Mesendoderm (in vitro differentiated cells): ENCODE measurements at regions not wholly inside any gene's neighbourhood (a gene's known extent, or its start where the extent isn't known, plus 50 kb on each side); places are given as distances from the start of the nearest gene placed in this dataset.

Experiments
- DNase-seq: peaks from one replicate; pipeline ENCODE4 v3.0.0; 2013
- H2AK5ac ChIP-seq: 2 replicates; pipeline ENCODE4 v1.6.1; 2013; ENCODE audit warnings: low read length, inconsistent platforms
- H2BK120ac ChIP-seq: 2 replicates; pipeline ENCODE4 v1.6.1; 2013; ENCODE audit warnings: low read depth, mild to moderate bottlenecking, low read length, moderate library complexity, mixed read lengths
- H2BK15ac ChIP-seq: replicated peaks from 2 replicates; pipeline ENCODE4 v1.6.1; 2013; ENCODE audit warnings: low read depth, mild to moderate bottlenecking, moderate library complexity
- H2BK5ac ChIP-seq: 2 replicates; pipeline ENCODE4 v1.6.1; 2013; ENCODE audit warnings: low read length, inconsistent platforms
- H3K18ac ChIP-seq: 2 replicates; pipeline ENCODE4 v1.6.1; 2013; ENCODE audit warnings: mild to moderate bottlenecking, low read length, mixed read lengths
- H3K23ac ChIP-seq: one replicate; pipeline ENCODE4 v1.6.1; 2013; ENCODE audit warnings: low read length
- H3K27ac ChIP-seq: 2 replicates; pipeline ENCODE4 v1.5.1; 2013; ENCODE audit warnings: low read depth, mild to moderate bottlenecking, inconsistent platforms, low read length, moderate library complexity
- H3K27me3 ChIP-seq: 2 replicates; pipeline ENCODE4 v1.6.1; 2013; ENCODE audit warnings: low read length, control low read depth, mild to moderate bottlenecking, inconsistent platforms; ENCODE audit not compliant: insufficient read depth, poor library complexity
- H3K36me3 ChIP-seq: 2 replicates; pipeline ENCODE4 v1.6.1; 2013; ENCODE audit warnings: low read length, inconsistent platforms; ENCODE audit not compliant: control insufficient read depth, insufficient read depth
- H3K4ac ChIP-seq: one replicate; pipeline ENCODE4 v1.6.1; 2013; ENCODE audit warnings: low read depth, mild to moderate bottlenecking, low read length, moderate library complexity
- H3K4me1 ChIP-seq: 2 replicates; pipeline ENCODE4 v1.6.1; 2013; ENCODE audit warnings: low read depth, low read length, inconsistent platforms; ENCODE audit not compliant: control insufficient read depth
- H3K4me2 ChIP-seq: 2 replicates; pipeline ENCODE4 v1.6.1; 2013; ENCODE audit warnings: low read length
- H3K4me3 ChIP-seq: 2 replicates; pipeline ENCODE4 v1.5.1; 2013; ENCODE audit warnings: mild to moderate bottlenecking, low read length
- H3K56ac ChIP-seq: one replicate; pipeline ENCODE4 v1.6.1; 2013; ENCODE audit warnings: low read length
- H3K79me1 ChIP-seq: 2 replicates; pipeline ENCODE4 v1.6.1; 2013; ENCODE audit warnings: low read length, inconsistent platforms
- H3K79me2 ChIP-seq: 2 replicates; pipeline ENCODE4 v1.6.1; 2013; ENCODE audit warnings: mild to moderate bottlenecking, low read length; ENCODE audit not compliant: control insufficient read depth, insufficient read depth
- H3K9ac ChIP-seq: 2 replicates; pipeline ENCODE4 v1.6.1; 2013; ENCODE audit warnings: low read length, inconsistent platforms
- H4K5ac ChIP-seq: one replicate; pipeline ENCODE4 v1.6.1; 2013; ENCODE audit warnings: low read length
- H4K8ac ChIP-seq: one replicate; pipeline ENCODE4 v1.6.1; 2013; ENCODE audit warnings: low read depth, mild to moderate bottlenecking, control low read depth, low read length, moderate library complexity
- WGBS: extraction: QIAGEN DNeasy Blood & Tissue Kit; methylation state at CpG from one replicate; pipeline ENCODE4 v1.1.7; 2013; ENCODE audit warnings: low lambda C conversion rate, missing lambda C conversion rate; ENCODE audit not compliant: insufficient coverage; ENCODE audit errors: extremely low coverage; 5-methylcytosine and 5-hydroxymethylcytosine counted together

DNA sequence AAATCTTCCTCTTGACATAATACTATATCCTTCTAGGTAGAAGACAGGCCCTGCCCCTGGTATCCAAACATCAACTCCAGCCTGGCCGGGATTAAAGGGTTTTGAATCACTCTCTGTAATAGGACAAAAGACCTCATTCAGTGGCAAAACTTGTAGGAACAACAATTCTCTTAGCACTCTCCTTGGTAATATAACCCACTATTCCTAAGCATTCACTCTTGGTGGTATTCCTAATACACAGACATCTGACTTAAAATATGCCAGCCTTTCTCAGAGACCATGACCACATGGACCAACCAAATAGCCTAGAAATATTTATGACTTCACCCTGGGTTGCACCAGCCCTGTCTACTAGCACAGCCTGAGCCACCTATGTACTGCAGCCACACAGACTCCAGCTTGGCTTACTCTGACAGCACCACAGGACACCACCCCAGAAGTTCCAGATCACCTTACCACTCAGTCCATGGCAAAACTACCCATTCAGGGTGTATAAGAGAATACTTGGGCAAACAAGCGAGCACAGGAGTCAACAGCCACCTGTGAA, 244.9 kb upstream of the NEBL start:
- H4K8ac ChIP-seq: no peak overlapping the region
- H3K4me1 ChIP-seq: no peaks in the 10 kb centered on the region
- H3K79me1 ChIP-seq: no peaks in the 10 kb centered on the region
- no peak overlapping the region for H3K4me2 ChIP-seq
- no peak overlapping the region for H2BK15ac ChIP-seq
- WGBS: no CpG with 5 or more reads among the region's 2 CpGs
- H4K5ac ChIP-seq: no peak overlapping the region
- no peak for DNase-seq
- H3K18ac ChIP-seq: no peak overlapping the region
- H2BK120ac ChIP-seq: no peak overlapping the region
- no peaks in the 10 kb centered on the region for H3K79me2 ChIP-seq
- no peaks in the 10 kb centered on the region for H3K36me3 ChIP-seq
- no peak overlapping the region for H3K27ac ChIP-seq
- no peak overlapping the region for H3K23ac ChIP-seq
- no peaks in the 10 kb centered on the region for H3K27me3 ChIP-seq
- H3K4me3 ChIP-seq: no peak overlapping the region
- H3K9ac ChIP-seq: no peak overlapping the region
- H3K56ac ChIP-seq: no peak overlapping the region
- no peak overlapping the region for H2BK5ac ChIP-seq
- no peak overlapping the region for H2AK5ac ChIP-seq
- no peak overlapping the region for H3K4ac ChIP-seq

DNA sequence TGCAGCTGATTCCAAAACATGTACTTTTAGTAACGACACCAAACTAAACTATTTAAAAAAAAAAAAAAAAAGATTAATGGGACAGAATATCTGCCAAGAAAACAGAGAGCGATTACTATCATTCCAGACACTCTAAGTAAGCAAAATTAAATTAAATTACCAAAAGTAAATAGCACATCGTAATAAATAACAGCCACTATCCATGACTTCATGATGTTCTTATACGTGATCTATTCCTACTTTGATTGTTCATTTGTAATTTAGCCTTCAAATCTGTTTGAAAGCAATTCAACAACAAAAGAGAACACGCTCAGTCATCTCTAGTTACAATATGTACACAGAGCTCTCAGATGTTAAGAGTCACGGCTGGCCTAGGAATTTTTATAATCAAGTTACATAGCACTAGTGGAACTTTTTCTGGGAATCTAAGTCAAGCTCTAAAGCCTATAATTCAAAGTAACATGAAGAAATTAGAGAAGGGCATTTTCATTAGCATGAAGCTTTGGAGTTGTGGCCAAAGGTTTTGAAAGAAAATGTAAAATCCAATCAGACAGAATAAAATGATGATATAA, 241.7 kb upstream of the NEBL start:
- Histone ChIP-seq H3K4ac (no peak overlapping the region), H3K79me1 (no peaks in the 10 kb centered on the region), H4K5ac (no peak overlapping the region), H3K27me3 (no peaks in the 10 kb centered on the region), H2AK5ac (no peak overlapping the region), H3K79me2 (no peaks in the 10 kb centered on the region), H3K36me3 (no peaks in the 10 kb centered on the region), H3K18ac (no peak overlapping the region), H3K4me1 (no peaks in the 10 kb centered on the region), H3K56ac (no peak overlapping the region), H3K4me3 (no peak overlapping the region), H2BK15ac (no peak overlapping the region), H4K8ac (no peak overlapping the region), H3K4me2 (no peak overlapping the region), H2BK5ac (no peak overlapping the region), H3K9ac (no peak overlapping the region), H2BK120ac (no peak overlapping the region), H3K27ac (no peak overlapping the region), H3K23ac (no peak overlapping the region)
- WGBS: no CpG with 5 or more reads among the region's 6 CpGs
- DNase-seq: no peak

DNA sequence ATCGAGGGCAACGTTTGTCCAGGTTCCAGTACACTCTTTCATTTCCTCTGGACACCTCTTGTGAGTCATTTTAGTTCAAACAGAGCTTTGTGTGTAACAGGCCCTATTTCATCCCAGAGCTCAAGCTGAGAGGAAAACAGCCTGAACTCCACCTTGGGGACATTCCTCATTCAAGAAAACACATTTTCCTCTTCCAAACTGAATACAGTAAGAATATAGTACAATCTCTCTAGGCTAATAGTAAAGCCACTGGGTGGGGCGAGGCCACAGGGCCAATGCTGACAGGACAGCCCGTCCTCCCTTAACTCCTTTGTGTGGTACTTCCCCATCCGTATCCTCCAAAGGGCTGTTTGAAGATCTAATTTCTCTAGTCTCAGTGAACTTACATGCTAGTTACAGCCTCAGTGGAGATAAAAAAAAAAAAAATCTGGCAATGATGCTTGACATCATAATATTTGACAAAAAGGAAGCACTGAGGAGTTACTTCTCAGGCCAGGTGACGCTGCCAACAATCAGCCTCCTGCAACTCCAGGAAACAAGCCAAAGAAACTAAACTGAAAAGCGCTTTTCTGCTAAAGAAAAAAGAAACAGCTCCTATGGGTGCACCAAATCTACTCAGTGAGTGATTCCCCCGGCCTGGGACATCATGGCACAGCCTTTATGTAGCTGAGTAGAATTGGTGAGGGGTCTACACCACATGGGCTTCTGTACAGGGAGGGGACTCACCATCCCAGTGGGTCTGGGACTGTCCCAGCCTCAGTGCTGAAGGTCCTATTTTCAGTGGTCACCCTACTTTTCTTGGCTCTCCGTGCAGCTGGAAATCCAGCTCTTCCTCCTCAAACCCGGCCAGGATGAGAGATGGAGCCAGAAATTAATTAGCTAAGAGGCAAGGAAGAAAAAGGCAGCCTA, 238.2 kb upstream of the NEBL start:
- Histone ChIP-seq H3K27ac (no peak overlapping the region), H4K5ac (no peak overlapping the region)

DNA sequence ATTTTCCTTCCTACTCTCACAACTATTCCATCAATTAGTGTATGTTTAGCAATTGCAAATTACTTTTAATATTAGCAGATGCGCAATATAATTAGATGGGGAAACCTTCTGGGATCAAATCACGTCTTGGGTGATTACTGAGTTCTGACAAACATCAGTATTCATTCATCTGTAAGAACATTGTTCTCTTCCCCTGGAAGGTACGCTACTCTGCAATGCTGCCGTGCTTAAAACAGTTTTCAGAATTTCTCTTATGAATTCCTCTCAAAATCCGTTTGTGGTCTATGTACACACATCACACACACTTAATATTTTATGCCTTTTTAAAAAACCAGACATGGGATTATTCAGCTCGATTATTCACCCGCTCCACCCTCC, 237.5 kb upstream of the NEBL start:
- H4K8ac ChIP-seq: no peak overlapping the region
- no peaks in the 10 kb centered on the region for H3K79me1 ChIP-seq
- H2BK5ac ChIP-seq: no peak overlapping the region
- no peak overlapping the region for H3K56ac ChIP-seq
- H2BK120ac ChIP-seq: no peak overlapping the region
- H3K23ac ChIP-seq: no peak overlapping the region
- H3K4ac ChIP-seq: no peak overlapping the region
- H3K4me1 ChIP-seq: no peaks in the 10 kb centered on the region
- no peak overlapping the region for H2BK15ac ChIP-seq
- no peak overlapping the region for H3K4me3 ChIP-seq
- H3K79me2 ChIP-seq: no peaks in the 10 kb centered on the region
- no peak for DNase-seq
- H3K9ac ChIP-seq: no peak overlapping the region
- no peak overlapping the region for H3K18ac ChIP-seq
- no peaks in the 10 kb centered on the region for H3K27me3 ChIP-seq
- WGBS: no CpG with 5 or more reads among the region's 7 CpGs
- no peak overlapping the region for H3K4me2 ChIP-seq
- H2AK5ac ChIP-seq: no peak overlapping the region
- no peak overlapping the region for H3K27ac ChIP-seq
- no peaks in the 10 kb centered on the region for H3K36me3 ChIP-seq
- H4K5ac ChIP-seq: no peak overlapping the region

More for the DNA sequence above, 238.2 kb upstream of the NEBL start:
- no peak overlapping the region for H3K23ac ChIP-seq
- H3K18ac ChIP-seq: no peak overlapping the region
- H3K4ac ChIP-seq: no peak overlapping the region
- no peaks in the 10 kb centered on the region for H3K4me1 ChIP-seq
- no CpG with 5 or more reads among the region's 10 CpGs for WGBS
- H2BK5ac ChIP-seq: no peak overlapping the region
- H3K56ac ChIP-seq: no peak overlapping the region
- H3K79me1 ChIP-seq: no peaks in the 10 kb centered on the region
- H3K79me2 ChIP-seq: no peaks in the 10 kb centered on the region
- H4K8ac ChIP-seq: no peak overlapping the region
- no peak overlapping the region for H2BK120ac ChIP-seq
- H2AK5ac ChIP-seq: no peak overlapping the region
- no peaks in the 10 kb centered on the region for H3K36me3 ChIP-seq
- H3K27me3 ChIP-seq: no peaks in the 10 kb centered on the region
- no peak overlapping the region for H3K9ac ChIP-seq
- H3K4me3 ChIP-seq: no peak overlapping the region
- no peak overlapping the region for H3K4me2 ChIP-seq
- H2BK15ac ChIP-seq: no peak overlapping the region
- DNase-seq: no peak

DNA sequence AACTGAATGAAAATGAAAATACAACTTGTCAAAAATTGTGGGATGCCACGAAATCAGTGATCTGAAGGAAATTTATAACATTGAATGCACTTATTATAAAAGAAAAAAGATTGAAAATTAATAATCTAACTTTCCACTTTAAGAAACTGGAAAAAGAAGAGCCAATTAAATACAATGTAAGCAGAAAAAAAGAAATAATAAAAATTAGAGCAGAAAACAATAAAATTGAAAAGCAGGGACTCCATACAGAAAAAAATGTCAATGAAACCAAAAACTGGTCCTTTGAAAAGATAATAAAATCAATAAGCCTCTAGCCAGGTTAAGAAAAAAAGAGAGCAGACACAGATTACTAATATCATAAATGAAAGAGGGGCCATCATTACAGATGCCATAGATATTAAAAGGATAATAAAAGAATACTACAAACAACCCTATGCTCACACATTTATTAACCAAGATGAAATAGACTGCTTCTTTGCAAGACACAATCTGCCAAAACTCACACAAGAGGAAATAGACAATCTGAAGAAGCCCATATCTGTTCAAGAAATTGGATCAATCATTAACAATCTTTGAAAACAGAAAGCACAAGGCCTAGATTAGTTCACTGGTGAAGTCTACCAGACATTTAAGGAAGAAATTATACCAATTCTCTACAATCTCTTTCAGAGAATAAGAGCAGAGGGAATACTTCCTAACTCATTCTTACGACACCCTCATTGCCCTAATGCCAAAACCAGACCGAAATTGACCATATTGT, 233.8 kb upstream of the NEBL start:
- DNase-seq: no peak
- H4K8ac ChIP-seq: no peak overlapping the region
- no peak overlapping the region for H3K4ac ChIP-seq
- WGBS: no CpG with 5 or more reads among the region's 3 CpGs
- H3K27me3 ChIP-seq: no peaks in the 10 kb centered on the region
- no peaks in the 10 kb centered on the region for H3K79me1 ChIP-seq
- H3K18ac ChIP-seq: no peak overlapping the region
- no peaks in the 10 kb centered on the region for H3K36me3 ChIP-seq
- H3K4me1 ChIP-seq: no peaks in the 10 kb centered on the region
- no peak overlapping the region for H3K4me3 ChIP-seq
- H3K4me2 ChIP-seq: no peak overlapping the region
- H2AK5ac ChIP-seq: no peak overlapping the region
- no peak overlapping the region for H3K27ac ChIP-seq
- H3K9ac ChIP-seq: no peak overlapping the region
- no peak overlapping the region for H3K23ac ChIP-seq
- H2BK5ac ChIP-seq: no peak overlapping the region
- H4K5ac ChIP-seq: no peak overlapping the region
- no peak overlapping the region for H2BK120ac ChIP-seq
- H3K56ac ChIP-seq: no peak overlapping the region
- H3K79me2 ChIP-seq: no peaks in the 10 kb centered on the region
- H2BK15ac ChIP-seq: no peak overlapping the region
